ENCODE measurements at regions not wholly inside any gene's neighbourhood (a gene's known extent, or its start where the extent isn't known, plus 50 kb on each side); places are given as distances from the start of the nearest gene placed in this dataset.

GRCh38 chr2:13052547-13052946 is 335.8 kb downstream of the TRIB2 start:
- TF ChIP-seq, protein P1, sequence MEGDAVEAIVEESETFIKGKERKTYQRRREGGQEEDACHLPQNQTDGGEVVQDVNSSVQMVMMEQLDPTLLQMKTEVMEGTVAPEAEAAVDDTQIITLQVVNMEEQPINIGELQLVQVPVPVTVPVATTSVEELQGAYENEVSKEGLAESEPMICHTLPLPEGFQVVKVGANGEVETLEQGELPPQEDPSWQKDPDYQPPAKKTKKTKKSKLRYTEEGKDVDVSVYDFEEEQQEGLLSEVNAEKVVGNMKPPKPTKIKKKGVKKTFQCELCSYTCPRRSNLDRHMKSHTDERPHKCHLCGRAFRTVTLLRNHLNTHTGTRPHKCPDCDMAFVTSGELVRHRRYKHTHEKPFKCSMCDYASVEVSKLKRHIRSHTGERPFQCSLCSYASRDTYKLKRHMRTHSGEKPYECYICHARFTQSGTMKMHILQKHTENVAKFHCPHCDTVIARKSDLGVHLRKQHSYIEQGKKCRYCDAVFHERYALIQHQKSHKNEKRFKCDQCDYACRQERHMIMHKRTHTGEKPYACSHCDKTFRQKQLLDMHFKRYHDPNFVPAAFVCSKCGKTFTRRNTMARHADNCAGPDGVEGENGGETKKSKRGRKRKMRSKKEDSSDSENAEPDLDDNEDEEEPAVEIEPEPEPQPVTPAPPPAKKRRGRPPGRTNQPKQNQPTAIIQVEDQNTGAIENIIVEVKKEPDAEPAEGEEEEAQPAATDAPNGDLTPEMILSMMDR (IDR thresholded peaks at IDR 0.05; ENCODE audit: low read depth, low read length), result no peak
- TF ChIP-seq EZH2phosphoT487 (IDR thresholded peaks at IDR 0.05; ENCODE audit: low read depth), result no peak

All from OCI-LY3 (cell line).